PC-3 (cell line): ENCODE measurements at regions not wholly inside any gene's neighbourhood (a gene's known extent, or its start where the extent isn't known, plus 50 kb on each side); places are given as distances from the start of the nearest gene placed in this dataset.
"Not testable (repeated sequence)": the region's sequence is repeated elsewhere in the genome, so short reads cannot be mapped to it uniquely, and the experiment has no call there.

Source experiments
- CTCF ChIP-seq: fragments of 300-600 bp; sonication (generic); conservative IDR thresholded peaks from 2 replicates; pipeline ENCODE4 v1.5.1; 2017; ENCODE audit warnings: antibody characterized with exemption, low read depth, mild to moderate bottlenecking, low read length
- EZH2 ChIP-seq: fragments of 300-600 bp; sonication (generic); IDR thresholded peaks from one replicate; pipeline ENCODE4 v1.6.1; 2017; ENCODE audit warnings: antibody characterized with exemption, mild to moderate bottlenecking, low read length; ENCODE audit not compliant: unreplicated experiment
- EZH2phosphoT487 ChIP-seq: fragments of 300-600 bp; sonication (generic); IDR thresholded peaks from 2 replicates; pipeline ENCODE4 v1.6.1; 2018; ENCODE audit warnings: mild to moderate bottlenecking, antibody characterized with exemption, low read length, borderline replicate concordance

- TF ChIP-seq EZH2, CTCF, EZH2phosphoT487: not testable (repeated sequence)
Observed at GRCh38 chr21:6109774-6110173, 4411.6 kb upstream of the TPTE start.
